H1 (cell line): ENCODE measurements at regions not wholly inside any gene's neighbourhood (a gene's known extent, or its start where the extent isn't known, plus 50 kb on each side); places are given as distances from the start of the nearest gene placed in this dataset.
A peak's percentile ranks its signal among the peaks of the same experiment; 100 is the strongest.

Source experiments
- CTCF ChIA-PET: fragments of 300-600 bp; sonication (Branson Sonifier 250); formaldehyde crosslinking; loops from one replicate; lab custom pipeline; 2021; ENCODE audit not compliant: partially characterized antibody; lab: Charles Lee
- POLR2A ChIA-PET: fragments of 300-600 bp; sonication (Branson Sonifier 250); formaldehyde crosslinking; loops from one replicate; lab custom pipeline; 2021; ENCODE audit warnings: inconsistent platforms; ENCODE audit not compliant: partially characterized antibody; lab: Charles Lee
- DNase-seq, 2 experiments: peaks; one replicate each; pipeline versions ENCODE4 v3.0.0 to v3.0.0-alpha.2; 2010 to 2022; ENCODE audit warnings: low spot score in 2 of 2, low read depth in 1 of 2, mixed read lengths in 1 of 2
- FAIRE-seq: peaks from 2 replicates; lab custom pipeline; 2011; peaks lifted over from hg19 to GRCh38; lab: Jason Lieb, UNC
- H2AFZ ChIP-seq: 2 replicates; pipeline ENCODE4 v1.8.1; 2012; ENCODE audit warnings: low read length, inconsistent platforms
- H2AK5ac ChIP-seq: 2 replicates; pipeline ENCODE4 v1.6.1; 2013; ENCODE audit warnings: low read depth, low read length
- H2BK120ac ChIP-seq: replicated peaks from 2 replicates; pipeline ENCODE3; 2013; ENCODE audit warnings: low read depth, low read length, inconsistent platforms
- H2BK12ac ChIP-seq: 2 replicates; pipeline ENCODE4 v1.6.1; 2013; ENCODE audit warnings: low read depth, low read length
- H2BK15ac ChIP-seq: 2 replicates; pipeline ENCODE4 v1.6.1; 2013; ENCODE audit warnings: low read length
- H2BK20ac ChIP-seq: 2 replicates; pipeline ENCODE4 v1.6.1; 2013; ENCODE audit warnings: low read length
- H2BK5ac ChIP-seq: 2 replicates; pipeline ENCODE4 v1.6.1; 2013; ENCODE audit warnings: low read depth, low read length
- H3K14ac ChIP-seq: 2 replicates; pipeline ENCODE4 v1.6.1; 2013; ENCODE audit warnings: inconsistent platforms; ENCODE audit not compliant: insufficient read length
- H3K18ac ChIP-seq: 2 replicates; pipeline ENCODE4 v1.6.1; 2013; ENCODE audit warnings: low read length; ENCODE audit errors: extremely low read depth
- H3K23ac ChIP-seq: 2 replicates; pipeline ENCODE4 v1.6.1; 2013; ENCODE audit warnings: inconsistent platforms; ENCODE audit not compliant: insufficient read length
- H3K23me2 ChIP-seq: 2 replicates; pipeline ENCODE4 v1.6.1; 2013; ENCODE audit warnings: low read depth, low read length
- H3K27ac ChIP-seq: 2 replicates; pipeline ENCODE4 v1.6.1; 2011; ENCODE audit warnings: low read depth, low read length, inconsistent platforms
- H3K27me3 ChIP-seq, 4 experiments: replicated peaks in 1 of 4; 1 replicate in 1 of 4; 2 replicates in 3 of 4; pipeline versions ENCODE4 v1.6.1 to v1.8.1; 2011 to 2013; ENCODE audit warnings: low read length in 3 of 4, mild to moderate bottlenecking in 3 of 4, inconsistent platforms in 2 of 4, mixed read lengths in 2 of 4, moderate library complexity in 1 of 4; ENCODE audit not compliant: control insufficient read depth in 3 of 4, insufficient read depth in 3 of 4; ENCODE audit errors: extremely low read depth in 1 of 4
- H3K36me3 ChIP-seq, 4 experiments: 2 replicates each; pipeline versions ENCODE4 v1.6.1 to v1.8.1; 2011 to 2013; ENCODE audit warnings: mild to moderate bottlenecking in 4 of 4, low read length in 3 of 4, moderate library complexity in 2 of 4, control low read depth in 1 of 4, inconsistent platforms in 1 of 4; ENCODE audit not compliant: insufficient read depth in 4 of 4, control insufficient read depth in 2 of 4
- H3K4ac ChIP-seq: replicated peaks from 2 replicates; pipeline ENCODE3; 2013; ENCODE audit warnings: low read length, low read depth, mixed read lengths, inconsistent platforms; ENCODE audit not compliant: insufficient read length
- H3K4me1 ChIP-seq, 4 experiments: replicated peaks in 1 of 4; 1 replicate in 1 of 4; 2 replicates in 3 of 4; pipeline versions ENCODE4 v1.6.1 to v1.8.1; 2011 to 2013; ENCODE audit warnings: low read length in 3 of 4, inconsistent platforms in 2 of 4, mixed read lengths in 1 of 4; ENCODE audit not compliant: insufficient read depth in 4 of 4, control insufficient read depth in 3 of 4
- H3K4me2 ChIP-seq, 2 experiments: 2 replicates each; pipeline versions ENCODE4 v1.6.1 to v1.8.1; 2011 to 2013; ENCODE audit warnings: low read depth in 2 of 2, low read length in 2 of 2, control low read depth in 1 of 2, inconsistent platforms in 1 of 2, mild to moderate bottlenecking in 1 of 2; ENCODE audit not compliant: insufficient read depth in 1 of 2
- H3K4me3 ChIP-seq, 4 experiments: fragments of 200-600, 300-600 bp in 1 of 4; sonication (generic), shearing (Covaris generic), sonication (Bioruptor Twin) in 1 of 4; 2 replicates each; pipeline versions ENCODE4 v1.5.1 to v1.8.1; 2011 to 2016; ENCODE audit warnings: low read length in 4 of 4, low read depth in 3 of 4, control low read depth in 2 of 4, inconsistent platforms in 2 of 4, mild to moderate bottlenecking in 2 of 4, mixed read lengths in 1 of 4, moderate library complexity in 1 of 4; ENCODE audit not compliant: insufficient read depth in 2 of 4; ENCODE audit errors: extremely low read depth in 1 of 4
- H3K56ac ChIP-seq: replicated peaks from 2 replicates; pipeline ENCODE3; 2013; ENCODE audit warnings: low read depth, mild to moderate bottlenecking, mixed read lengths, low read length, inconsistent platforms; ENCODE audit not compliant: insufficient read length
- H3K79me1 ChIP-seq: 2 replicates; pipeline ENCODE4 v1.6.1; 2013; ENCODE audit warnings: low read depth, low read length, control low read depth
- H3K79me2 ChIP-seq, 2 experiments: 2 replicates each; pipeline versions ENCODE4 v1.6.1 to v1.8.1; 2012 to 2013; ENCODE audit warnings: low read length in 2 of 2, mild to moderate bottlenecking in 2 of 2, inconsistent platforms in 1 of 2; ENCODE audit not compliant: insufficient read depth in 2 of 2, control insufficient read depth in 1 of 2
- H3K9ac ChIP-seq, 4 experiments: replicated peaks in 1 of 4; 1 replicate in 1 of 4; 2 replicates in 3 of 4; pipeline versions ENCODE4 v1.6.1 to v1.8.1; 2011 to 2013; ENCODE audit warnings: low read depth in 3 of 4, low read length in 3 of 4, control low read depth in 2 of 4, mild to moderate bottlenecking in 2 of 4, moderate library complexity in 2 of 4, inconsistent platforms in 1 of 4; ENCODE audit errors: extremely low read depth in 1 of 4
- H3K9me3 ChIP-seq, 2 experiments: 2 replicates each; pipeline versions ENCODE4 v1.6.1 to v1.8.1; 2012 to 2013; ENCODE audit warnings: mild to moderate bottlenecking in 2 of 2, moderate library complexity in 2 of 2, control low read depth in 1 of 2, inconsistent platforms in 1 of 2, low read depth in 1 of 2, low read length in 1 of 2, mixed read lengths in 1 of 2; ENCODE audit not compliant: insufficient read depth in 2 of 2
- H4K20me1 ChIP-seq, 2 experiments: replicated peaks in 1 of 2; 2 replicates each; pipeline versions ENCODE3 to v1.8.1; 2011 to 2013; ENCODE audit warnings: inconsistent platforms in 2 of 2, low read length in 2 of 2, mild to moderate bottlenecking in 1 of 2; ENCODE audit not compliant: insufficient read depth in 2 of 2, control insufficient read depth in 1 of 2
- H4K5ac ChIP-seq: 2 replicates; pipeline ENCODE4 v1.6.1; 2013; ENCODE audit warnings: low read length, low read depth, mixed read lengths, inconsistent platforms; ENCODE audit not compliant: insufficient read length
- H4K8ac ChIP-seq: 2 replicates; pipeline ENCODE4 v1.8.0; 2013; ENCODE audit warnings: mild to moderate bottlenecking, moderate library complexity, low read length, inconsistent platforms; ENCODE audit not compliant: insufficient read depth; ENCODE audit errors: extremely low read depth
- H4K91ac ChIP-seq: replicated peaks from 2 replicates; pipeline ENCODE3; 2013; ENCODE audit warnings: low read length, mixed read lengths, inconsistent platforms; ENCODE audit not compliant: insufficient read length
- CREB1 ChIP-seq: IDR thresholded peaks from 2 replicates; pipeline ENCODE4 v1.6.1; 2012; ENCODE audit warnings: inconsistent platforms
- CTCF ChIP-seq, 3 experiments: IDR thresholded peaks; 1 replicate in 2 of 3; 2 replicates in 1 of 3; pipeline versions ENCODE4 v1.5.1 to v1.6.1; 2011; ENCODE audit warnings: low read length in 3 of 3, mild to moderate bottlenecking in 3 of 3, inconsistent platforms in 2 of 3, low read depth in 1 of 3, moderate library complexity in 1 of 3; ENCODE audit not compliant: insufficient read depth in 1 of 3; ENCODE audit errors: control extremely low read depth in 1 of 3
- JUND ChIP-seq: IDR thresholded peaks from 2 replicates; pipeline ENCODE4 v1.6.1; 2011; ENCODE audit warnings: mild to moderate bottlenecking, improper control_type of control experiment, low read length
- RAD21 ChIP-seq, 2 experiments: IDR thresholded peaks in 1 of 2; conservative IDR thresholded peaks in 1 of 2; 2 replicates each; pipeline ENCODE4 v1.6.1; 2011; ENCODE audit warnings: low read depth in 2 of 2, low read length in 2 of 2, improper control_type of control experiment in 1 of 2, inconsistent platforms in 1 of 2, mild to moderate bottlenecking in 1 of 2, moderate library complexity in 1 of 2
- WGBS, 2 experiments: shearing (Covaris generic) in 1 of 2; methylation state at CpG; one replicate each; pipeline versions ENCODE4 v1.1.6 to v1.1.7; 2013 to 2015; ENCODE audit warnings: low lambda C conversion rate in 2 of 2, mixed read lengths in 2 of 2, inconsistent platforms in 1 of 2, low coverage in 1 of 2, missing lambda C conversion rate in 1 of 2; ENCODE audit not compliant: insufficient replicate concordance in 2 of 2, insufficient coverage in 1 of 2, insufficient read length in 1 of 2; ENCODE audit errors: extremely low coverage in 1 of 2, missing lambda C conversion rate in 1 of 2; 5-methylcytosine and 5-hydroxymethylcytosine counted together

- Histone ChIP-seq H3K79me2 (no peaks in the 10 kb centered on the region), H4K8ac (no peak overlapping the region), H3K79me1 (no peaks in the 10 kb centered on the region), H3K4ac (no peak overlapping the region), H3K14ac (no peak overlapping the region), H3K9ac (no peak overlapping the region), H3K36me3 (no peaks in the 10 kb centered on the region), H2BK120ac (no peak overlapping the region), H2BK12ac (no peak overlapping the region), H4K20me1 (no peaks in the 10 kb centered on the region), H3K18ac (no peak overlapping the region; the same call in 1 of the 2 replicates), H3K27ac (no peak overlapping the region), H2AK5ac (no peak overlapping the region), H2BK5ac (no peak overlapping the region), H3K4me1 (no peaks in the 10 kb centered on the region), H3K23me2 (no peaks in the 10 kb centered on the region), H3K56ac (no peak overlapping the region), H2BK20ac (no peak overlapping the region), H3K4me3 (no peak overlapping the region), H4K91ac (no peak overlapping the region), H4K5ac (no peak overlapping the region), H3K23ac (no peak overlapping the region), H3K9me3 (peaks cover 44 to 51% of the 10 kb centered on the region in 2 experiments), H2BK15ac (no peak overlapping the region), H3K4me2 (no peak overlapping the region), H2AFZ (no peak overlapping the region), H3K27me3 (no peaks in the 10 kb centered on the region)
- TF ChIP-seq JUND (no peak), CREB1 (no peak), CTCF (IDR thresholded peaks at IDR 0.05; ENCODE audit: control extremely low read depth in 1 of 3, insufficient read depth in 1 of 3, low read depth in 1 of 3, low read length in 3 of 3) (peak in 2 of 3 experiments; percentile 19 to 38; a peak in 3 of 4 replicates), RAD21 (IDR thresholded peaks at IDR 0.05 in 1 of 2, conservative IDR thresholded peaks at IDR 0.05 in 1 of 2; ENCODE audit: low read depth in 2 of 2, low read length in 2 of 2) (peak in 1 of 2 experiments; percentile 26; a peak in 1 of 4 replicates)
- no peak for FAIRE-seq
- ChIA-PET POLR2A (no interaction called here), CTCF (interaction anchor here (1.0 to 1.6 kb wide), 3 partner anchors 9 to 22 kb away, joined by 3 to 9 read pairs (median 5); no protein-coding TSS in a partner anchor)
- DNase-seq = no peak
- WGBS, 2 experiments = 80% methylated on average over 5 of the region's 5 CpGs; no CpG with 5 or more reads in 1 of the 2 experiments
Measured at GRCh38 chr7:4361774-4362173, 320.3 kb upstream of the FOXK1 start.
